C4-2B (cell line): ENCODE measurements at regions not wholly inside any gene's neighbourhood (a gene's known extent, or its start where the extent isn't known, plus 50 kb on each side); places are given as distances from the start of the nearest gene placed in this dataset.

ENCODE experiments used
- ZFX ChIP-seq: fragments of 450-650 bp; IDR thresholded peaks from 2 replicates; pipeline ENCODE4 v1.6.1; 2017
- TF ChIP-seq, protein P1 (sequence below): fragments of 450-650 bp; conservative IDR thresholded peaks from 2 replicates; pipeline ENCODE4 v1.5.1; 2017; ENCODE audit warnings: mild to moderate bottlenecking

DNA sequence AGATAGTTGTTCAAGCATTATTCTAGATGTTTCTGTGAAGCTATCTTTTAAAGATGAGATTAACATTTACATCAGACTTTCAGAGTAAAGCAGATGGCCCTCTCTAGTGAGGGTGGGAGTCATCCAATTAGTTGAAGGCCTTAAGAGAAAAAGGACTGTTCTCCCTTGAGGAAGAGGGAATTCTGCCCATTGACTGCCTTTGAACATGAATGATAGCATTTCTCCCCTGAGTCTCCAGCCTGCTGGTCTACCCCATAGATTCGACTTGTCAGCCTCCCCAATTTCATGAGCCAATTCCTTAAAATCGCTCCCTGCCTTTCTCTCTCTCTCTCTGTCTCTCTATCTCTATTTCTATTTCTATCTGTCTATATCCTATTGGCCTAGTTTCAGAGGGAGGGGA, 115.5 kb downstream of the EBLN2 start:
- TF ChIP-seq, protein P1, sequence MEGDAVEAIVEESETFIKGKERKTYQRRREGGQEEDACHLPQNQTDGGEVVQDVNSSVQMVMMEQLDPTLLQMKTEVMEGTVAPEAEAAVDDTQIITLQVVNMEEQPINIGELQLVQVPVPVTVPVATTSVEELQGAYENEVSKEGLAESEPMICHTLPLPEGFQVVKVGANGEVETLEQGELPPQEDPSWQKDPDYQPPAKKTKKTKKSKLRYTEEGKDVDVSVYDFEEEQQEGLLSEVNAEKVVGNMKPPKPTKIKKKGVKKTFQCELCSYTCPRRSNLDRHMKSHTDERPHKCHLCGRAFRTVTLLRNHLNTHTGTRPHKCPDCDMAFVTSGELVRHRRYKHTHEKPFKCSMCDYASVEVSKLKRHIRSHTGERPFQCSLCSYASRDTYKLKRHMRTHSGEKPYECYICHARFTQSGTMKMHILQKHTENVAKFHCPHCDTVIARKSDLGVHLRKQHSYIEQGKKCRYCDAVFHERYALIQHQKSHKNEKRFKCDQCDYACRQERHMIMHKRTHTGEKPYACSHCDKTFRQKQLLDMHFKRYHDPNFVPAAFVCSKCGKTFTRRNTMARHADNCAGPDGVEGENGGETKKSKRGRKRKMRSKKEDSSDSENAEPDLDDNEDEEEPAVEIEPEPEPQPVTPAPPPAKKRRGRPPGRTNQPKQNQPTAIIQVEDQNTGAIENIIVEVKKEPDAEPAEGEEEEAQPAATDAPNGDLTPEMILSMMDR, result no peak
- TF ChIP-seq ZFX, result no peak
